22Rv1 (cell line): ENCODE measurements at regions not wholly inside any gene's neighbourhood (a gene's known extent, or its start where the extent isn't known, plus 50 kb on each side); places are given as distances from the start of the nearest gene placed in this dataset.

Experiments used
- H3K27ac ChIP-seq: fragments of 450-650 bp; 2 replicates; pipeline ENCODE4 v1.5.1; 2017
- ZFX ChIP-seq: fragments of 450-650 bp; IDR thresholded peaks from 2 replicates; pipeline ENCODE4 v1.6.1; 2017; ENCODE audit warnings: antibody characterized with exemption, borderline replicate concordance
- TF ChIP-seq, protein P1 (sequence below): fragments of 450-650 bp; IDR thresholded peaks from 2 replicates; pipeline ENCODE4 v1.5.1; 2017; ENCODE audit warnings: mild to moderate bottlenecking

DNA sequence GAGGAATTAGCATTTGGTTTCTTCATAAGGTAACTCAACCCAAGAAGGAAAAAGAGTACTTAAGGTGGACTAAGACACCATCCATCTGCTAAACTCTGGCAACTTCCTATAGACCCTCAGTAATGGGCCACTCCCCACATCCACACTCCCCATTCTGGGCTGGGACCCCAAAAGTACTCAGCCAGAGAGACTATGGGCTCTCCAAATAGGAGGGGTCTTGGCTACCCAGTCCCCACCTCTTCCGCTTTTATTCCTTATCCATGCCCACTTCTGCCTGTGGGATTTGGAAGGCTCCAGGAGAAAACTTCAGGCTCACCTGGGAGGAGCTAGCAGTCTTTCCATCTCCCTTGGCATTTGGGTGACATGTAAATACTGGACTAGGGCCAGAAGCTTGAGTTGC, 164.5 kb upstream of the CCL2 start:
- TF ChIP-seq, protein P1, sequence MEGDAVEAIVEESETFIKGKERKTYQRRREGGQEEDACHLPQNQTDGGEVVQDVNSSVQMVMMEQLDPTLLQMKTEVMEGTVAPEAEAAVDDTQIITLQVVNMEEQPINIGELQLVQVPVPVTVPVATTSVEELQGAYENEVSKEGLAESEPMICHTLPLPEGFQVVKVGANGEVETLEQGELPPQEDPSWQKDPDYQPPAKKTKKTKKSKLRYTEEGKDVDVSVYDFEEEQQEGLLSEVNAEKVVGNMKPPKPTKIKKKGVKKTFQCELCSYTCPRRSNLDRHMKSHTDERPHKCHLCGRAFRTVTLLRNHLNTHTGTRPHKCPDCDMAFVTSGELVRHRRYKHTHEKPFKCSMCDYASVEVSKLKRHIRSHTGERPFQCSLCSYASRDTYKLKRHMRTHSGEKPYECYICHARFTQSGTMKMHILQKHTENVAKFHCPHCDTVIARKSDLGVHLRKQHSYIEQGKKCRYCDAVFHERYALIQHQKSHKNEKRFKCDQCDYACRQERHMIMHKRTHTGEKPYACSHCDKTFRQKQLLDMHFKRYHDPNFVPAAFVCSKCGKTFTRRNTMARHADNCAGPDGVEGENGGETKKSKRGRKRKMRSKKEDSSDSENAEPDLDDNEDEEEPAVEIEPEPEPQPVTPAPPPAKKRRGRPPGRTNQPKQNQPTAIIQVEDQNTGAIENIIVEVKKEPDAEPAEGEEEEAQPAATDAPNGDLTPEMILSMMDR = no peak
- TF ChIP-seq ZFX = no peak
- H3K27ac ChIP-seq = no peak overlapping the region

DNA sequence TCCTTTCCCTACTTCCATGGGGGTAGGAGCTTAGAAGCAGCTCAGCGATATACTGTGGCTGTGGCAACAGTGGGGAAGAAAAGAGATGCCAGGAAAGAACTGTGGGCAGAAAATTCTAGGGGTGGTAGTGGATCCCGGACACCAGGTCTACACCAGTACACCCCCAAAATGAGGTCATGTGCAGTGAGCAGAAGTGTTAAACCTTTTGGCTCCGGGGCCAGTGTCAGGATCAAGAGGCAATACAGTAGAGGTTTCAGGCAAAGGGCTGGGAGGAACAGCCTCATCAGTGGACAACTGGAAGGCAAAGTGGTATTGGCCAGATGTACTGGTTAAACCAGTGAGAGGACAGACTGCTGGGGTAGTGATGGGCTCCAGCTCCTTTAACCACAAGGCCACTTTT, 163.1 kb upstream of the CCL2 start:
- TF ChIP-seq, protein P1 = no peak
- TF ChIP-seq ZFX = no peak
- H3K27ac ChIP-seq = no peak overlapping the region

DNA sequence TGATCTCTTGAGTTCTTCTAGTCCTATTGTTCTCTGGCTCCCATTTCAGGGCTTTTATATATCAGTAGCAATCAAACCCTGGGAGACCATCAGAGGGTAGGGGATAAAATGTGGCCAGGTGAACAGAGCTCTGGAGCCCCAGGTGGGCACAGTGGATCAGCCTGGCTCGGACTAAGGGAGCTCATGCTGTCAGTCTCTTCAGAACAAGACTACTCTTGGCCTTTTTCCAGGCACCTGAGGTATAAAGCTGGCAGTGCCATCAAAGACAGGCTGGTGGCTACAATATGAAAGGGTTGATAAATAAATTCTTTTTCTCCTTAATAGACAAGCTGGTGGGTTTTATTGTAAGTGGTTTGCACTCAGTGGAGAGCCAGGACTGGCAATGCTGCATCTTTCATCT, 160.0 kb upstream of the CCL2 start:
- no peak overlapping the region for H3K27ac ChIP-seq
- TF ChIP-seq ZFX = no peak
- TF ChIP-seq, protein P1 = no peak

DNA sequence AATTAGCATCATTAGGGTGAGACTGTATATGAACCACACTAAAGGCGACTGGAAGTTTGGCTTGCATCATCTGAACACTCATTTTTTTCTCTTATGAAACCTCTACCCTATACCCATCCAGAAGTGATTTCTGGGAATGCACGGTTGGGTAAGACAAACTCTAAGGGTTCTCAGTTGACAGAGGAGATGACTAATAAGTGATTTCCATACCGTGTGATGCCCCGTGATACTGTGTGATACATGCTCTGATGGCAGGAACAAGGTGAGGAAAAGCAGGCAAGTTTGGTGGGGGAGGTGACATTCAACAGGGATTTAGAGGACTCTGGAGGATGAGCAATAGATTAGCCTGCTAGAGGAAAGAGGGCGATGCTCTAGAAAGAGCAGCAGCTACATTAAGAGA, 156.4 kb upstream of the CCL2 start:
- TF ChIP-seq ZFX = no peak
- TF ChIP-seq, protein P1 = no peak
- no peak overlapping the region for H3K27ac ChIP-seq

DNA sequence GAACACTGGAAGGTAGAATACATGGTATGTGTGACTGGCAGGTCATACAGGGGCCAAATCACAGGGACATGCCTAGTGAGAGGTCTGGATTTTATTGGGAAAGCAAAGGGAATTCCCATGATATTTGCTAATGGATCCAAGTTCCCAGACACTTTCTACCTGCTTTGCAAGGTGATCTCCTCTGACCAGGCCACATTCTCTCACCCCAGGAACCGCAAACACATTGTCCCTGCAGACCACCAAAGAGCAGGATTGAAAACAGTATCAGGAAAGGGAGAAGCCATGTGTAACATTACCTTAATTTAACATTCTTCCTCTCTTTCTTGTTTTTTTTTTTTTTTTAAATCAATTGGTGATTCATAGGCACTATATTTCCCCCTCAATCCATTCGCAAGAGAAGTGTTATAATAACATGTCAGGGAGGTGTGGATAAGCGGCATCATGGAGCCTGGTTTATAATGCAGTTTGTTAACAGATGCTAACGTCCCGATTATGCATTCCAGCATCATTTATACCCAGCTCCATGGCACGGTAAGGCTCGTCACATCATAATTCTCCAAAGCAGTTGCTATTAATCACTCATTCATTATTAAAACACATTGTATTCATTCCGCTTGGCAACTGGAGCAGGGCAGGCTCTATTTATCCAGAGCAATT, 155.1 kb upstream of the CCL2 start:
- no peak for TF ChIP-seq ZFX
- TF ChIP-seq, protein P1 = no peak
- H3K27ac ChIP-seq = no peak overlapping the region

DNA sequence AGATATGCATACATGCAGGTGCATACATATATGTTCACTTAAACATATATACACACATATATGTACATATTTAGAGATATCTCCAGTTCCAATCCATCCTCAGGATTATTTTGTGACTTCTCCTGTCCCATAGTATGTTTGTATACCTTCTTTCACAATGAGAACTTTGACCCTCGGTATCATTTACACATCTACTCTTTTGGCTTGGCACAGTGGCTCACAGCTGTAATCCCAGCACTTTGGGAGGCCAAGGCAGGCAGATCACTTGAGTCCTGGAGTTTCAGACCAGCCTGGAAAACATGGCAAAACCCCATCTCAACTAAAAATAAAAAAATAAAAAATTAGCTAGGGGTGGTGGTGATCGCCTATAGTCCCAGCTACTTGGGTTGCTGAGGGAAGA, 148.1 kb upstream of the CCL2 start:
- no peak overlapping the region for H3K27ac ChIP-seq
- TF ChIP-seq ZFX = no peak
- TF ChIP-seq, protein P1 = no peak

DNA sequence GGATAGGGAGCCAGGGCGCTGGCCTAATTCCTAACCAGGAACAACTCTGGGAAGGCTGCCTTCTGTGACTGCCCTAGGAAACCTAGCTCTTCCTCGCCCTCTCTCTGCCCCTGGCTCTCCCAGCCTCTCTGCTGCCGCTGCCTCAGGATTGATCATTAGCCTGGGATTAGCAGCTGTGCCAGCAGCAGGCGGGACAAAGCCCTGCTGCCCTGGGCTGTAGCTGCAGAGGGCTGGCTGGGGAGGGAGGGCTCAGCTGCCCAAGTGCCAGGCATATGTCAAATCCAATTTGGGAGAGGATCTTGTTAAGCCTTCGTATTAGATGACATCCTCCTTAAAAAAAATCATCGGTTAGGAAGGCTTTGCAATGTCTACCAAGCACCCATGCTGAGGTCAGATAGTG, 144.8 kb upstream of the CCL2 start:
- no peak overlapping the region for H3K27ac ChIP-seq
- no peak for TF ChIP-seq ZFX
- TF ChIP-seq, protein P1 = no peak
